HL-60 (cell line): ENCODE measurements at regions not wholly inside any gene's neighbourhood (a gene's known extent, or its start where the extent isn't known, plus 50 kb on each side); places are given as distances from the start of the nearest gene placed in this dataset.

Experiments used
- DNase-seq, 2 experiments: peaks; one replicate each; pipeline ENCODE4 v3.0.0-alpha.2; 2010 to 2020; ENCODE audit warnings: low read depth in 1 of 2, low spot score in 1 of 2
- H3K27ac ChIP-seq: fragments of 250-450 bp; sonication (Bioruptor Pico); replicated peaks from 2 replicates; pipeline ENCODE4 v1.5.1; 2020; ENCODE audit warnings: mild to moderate bottlenecking, moderate library complexity
- H3K27me3 ChIP-seq: fragments of 250-450 bp; sonication (Bioruptor Pico); 2 replicates; pipeline ENCODE4 v1.5.1; 2021; ENCODE audit warnings: mild to moderate bottlenecking, moderate library complexity; ENCODE audit not compliant: insufficient read depth, poor library complexity, severe bottlenecking
- H3K4me3 ChIP-seq: replicated peaks from 2 replicates; pipeline ENCODE4 v1.5.1; 2011; ENCODE audit warnings: mild to moderate bottlenecking, control low read depth, low read length; ENCODE audit not compliant: insufficient read depth
- GABPA ChIP-seq: IDR thresholded peaks from 2 replicates; pipeline ENCODE4 v1.6.1; 2012; ENCODE audit warnings: low read depth
- POLR2AphosphoS5 ChIP-seq: IDR thresholded peaks from 2 replicates; pipeline ENCODE4 v1.6.1; 2012; ENCODE audit warnings: low read depth
- REST ChIP-seq: IDR thresholded peaks from 2 replicates; pipeline ENCODE4 v1.6.1; 2012; ENCODE audit warnings: low read depth; ENCODE audit not compliant: insufficient replicate concordance
- SPI1 ChIP-seq: IDR thresholded peaks from 2 replicates; pipeline ENCODE4 v1.6.1; 2012; ENCODE audit warnings: low read depth, mild to moderate bottlenecking, borderline replicate concordance
- TF ChIP-seq, protein P1 (sequence below): IDR thresholded peaks from one replicate; pipeline ENCODE4 v1.5.1; 2011; ENCODE audit warnings: low read length, control low read depth, inconsistent platforms; ENCODE audit not compliant: insufficient read depth

DNA sequence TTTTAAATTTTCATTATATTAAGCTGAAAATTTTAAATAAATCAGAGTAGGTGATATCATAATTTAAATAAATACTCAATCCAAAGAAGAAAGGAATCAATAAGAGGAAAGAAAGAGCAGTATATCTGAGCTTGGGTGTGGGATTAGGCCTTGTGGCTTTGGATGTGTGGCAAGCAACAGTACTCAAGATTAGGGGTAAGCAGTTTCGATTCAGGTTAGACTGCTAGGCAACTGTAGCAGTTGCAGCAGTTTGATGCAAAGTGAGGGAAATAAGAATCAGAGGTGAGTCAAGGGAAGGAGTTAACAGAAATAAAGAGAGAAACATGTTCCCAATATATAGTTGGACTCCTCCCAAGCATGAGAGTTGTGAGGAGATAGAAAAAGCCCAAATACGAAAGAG is 599.6 kb upstream of the KLHL4 start:
- H3K27me3 ChIP-seq = no peaks in the 10 kb centered on the region
- TF ChIP-seq, protein P1, sequence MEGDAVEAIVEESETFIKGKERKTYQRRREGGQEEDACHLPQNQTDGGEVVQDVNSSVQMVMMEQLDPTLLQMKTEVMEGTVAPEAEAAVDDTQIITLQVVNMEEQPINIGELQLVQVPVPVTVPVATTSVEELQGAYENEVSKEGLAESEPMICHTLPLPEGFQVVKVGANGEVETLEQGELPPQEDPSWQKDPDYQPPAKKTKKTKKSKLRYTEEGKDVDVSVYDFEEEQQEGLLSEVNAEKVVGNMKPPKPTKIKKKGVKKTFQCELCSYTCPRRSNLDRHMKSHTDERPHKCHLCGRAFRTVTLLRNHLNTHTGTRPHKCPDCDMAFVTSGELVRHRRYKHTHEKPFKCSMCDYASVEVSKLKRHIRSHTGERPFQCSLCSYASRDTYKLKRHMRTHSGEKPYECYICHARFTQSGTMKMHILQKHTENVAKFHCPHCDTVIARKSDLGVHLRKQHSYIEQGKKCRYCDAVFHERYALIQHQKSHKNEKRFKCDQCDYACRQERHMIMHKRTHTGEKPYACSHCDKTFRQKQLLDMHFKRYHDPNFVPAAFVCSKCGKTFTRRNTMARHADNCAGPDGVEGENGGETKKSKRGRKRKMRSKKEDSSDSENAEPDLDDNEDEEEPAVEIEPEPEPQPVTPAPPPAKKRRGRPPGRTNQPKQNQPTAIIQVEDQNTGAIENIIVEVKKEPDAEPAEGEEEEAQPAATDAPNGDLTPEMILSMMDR = no peak
- TF ChIP-seq SPI1 (no peak), POLR2AphosphoS5 (no peak), REST (no peak), GABPA (no peak)
- DNase-seq = no peak

GRCh38 chrX:86930419-86930818 is 587.2 kb upstream of the KLHL4 start:
- DNase-seq = no peak

More for the DNA sequence above, 599.6 kb upstream of the KLHL4 start:
- H3K27ac ChIP-seq = no peak overlapping the region
- no peak overlapping the region for H3K4me3 ChIP-seq

DNA sequence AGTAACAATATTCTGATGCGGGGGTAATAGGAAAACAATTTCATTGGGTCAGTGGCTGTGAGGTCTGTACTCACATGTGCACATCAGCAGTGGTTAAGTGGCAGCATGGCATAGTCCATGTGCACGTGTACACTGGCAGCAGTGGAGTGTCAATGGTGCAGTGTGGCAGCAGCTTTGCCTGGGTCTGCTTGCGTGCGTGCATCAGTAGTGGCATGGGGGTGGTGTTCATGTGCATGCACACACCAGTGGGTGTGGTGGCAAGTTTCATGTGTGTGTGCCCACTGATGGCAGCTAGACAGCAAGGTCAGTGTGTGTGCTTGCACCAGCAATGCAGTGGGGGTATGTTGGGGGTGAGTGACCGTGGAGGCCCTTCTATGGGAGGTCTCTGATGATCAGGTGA is 581.6 kb upstream of the KLHL4 start:
- Histone ChIP-seq H3K4me3 (no peak overlapping the region), H3K27me3 (no peaks in the 10 kb centered on the region), H3K27ac (no peak overlapping the region)
- no peak for DNase-seq
- no peak for TF ChIP-seq REST
- TF ChIP-seq, protein P1 = no peak
- no peak for TF ChIP-seq GABPA
- TF ChIP-seq SPI1 = no peak
- TF ChIP-seq POLR2AphosphoS5 = no peak

More at GRCh38 chrX:86930419-86930818, 587.2 kb upstream of the KLHL4 start:
- no peak overlapping the region for H3K4me3 ChIP-seq
- TF ChIP-seq REST (no peak), POLR2AphosphoS5 (no peak), SPI1 (no peak), GABPA (no peak)
- TF ChIP-seq, protein P1 = no peak
- H3K27ac ChIP-seq = no peak overlapping the region
- no peaks in the 10 kb centered on the region for H3K27me3 ChIP-seq
